Testis (tissue), 2 donors: ENCODE measurements at regions not wholly inside any gene's neighbourhood (a gene's known extent, or its start where the extent isn't known, plus 50 kb on each side); places are given as distances from the start of the nearest gene placed in this dataset.

Experiments used
- POLR2A ChIP-seq: fragments of 450-650 bp; IDR thresholded peaks from one replicate; pipeline ENCODE4 v1.6.1; 2017; ENCODE audit warnings: antibody characterized with exemption, mild to moderate bottlenecking, moderate library complexity
- TF ChIP-seq, protein P1 (sequence below), 3 experiments: fragments of 450-650 bp in 2 of 3; fragments of 200-600 bp in 1 of 3; sonication (generic) in 1 of 3; IDR thresholded peaks; one replicate each; pipeline ENCODE4 v1.5.1; 2016 to 2019; ENCODE audit warnings: antibody characterized with exemption in 3 of 3, mild to moderate bottlenecking in 2 of 3, moderate library complexity in 1 of 3

DNA sequence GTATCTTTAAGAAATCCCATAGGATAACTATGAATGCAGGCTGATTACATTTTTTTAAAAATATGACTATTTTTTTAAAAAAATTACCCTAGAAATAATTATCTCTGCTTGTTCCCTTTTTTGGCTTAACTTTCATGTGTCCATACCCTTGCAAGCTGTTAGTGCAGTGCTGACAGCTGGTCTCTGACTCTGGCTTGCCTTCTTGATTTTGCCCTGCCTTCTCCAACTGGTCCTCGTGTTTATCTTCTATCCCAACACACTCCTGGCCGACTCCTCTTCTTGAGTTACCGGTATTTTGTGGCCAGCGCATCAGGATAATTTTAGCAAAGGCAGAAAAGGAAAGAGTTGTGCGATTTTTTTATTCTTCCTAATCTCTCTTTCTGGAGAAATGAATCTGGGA, 111.7 kb upstream of the STARD3NL start:
- no peak for TF ChIP-seq POLR2A
- TF ChIP-seq, protein P1, sequence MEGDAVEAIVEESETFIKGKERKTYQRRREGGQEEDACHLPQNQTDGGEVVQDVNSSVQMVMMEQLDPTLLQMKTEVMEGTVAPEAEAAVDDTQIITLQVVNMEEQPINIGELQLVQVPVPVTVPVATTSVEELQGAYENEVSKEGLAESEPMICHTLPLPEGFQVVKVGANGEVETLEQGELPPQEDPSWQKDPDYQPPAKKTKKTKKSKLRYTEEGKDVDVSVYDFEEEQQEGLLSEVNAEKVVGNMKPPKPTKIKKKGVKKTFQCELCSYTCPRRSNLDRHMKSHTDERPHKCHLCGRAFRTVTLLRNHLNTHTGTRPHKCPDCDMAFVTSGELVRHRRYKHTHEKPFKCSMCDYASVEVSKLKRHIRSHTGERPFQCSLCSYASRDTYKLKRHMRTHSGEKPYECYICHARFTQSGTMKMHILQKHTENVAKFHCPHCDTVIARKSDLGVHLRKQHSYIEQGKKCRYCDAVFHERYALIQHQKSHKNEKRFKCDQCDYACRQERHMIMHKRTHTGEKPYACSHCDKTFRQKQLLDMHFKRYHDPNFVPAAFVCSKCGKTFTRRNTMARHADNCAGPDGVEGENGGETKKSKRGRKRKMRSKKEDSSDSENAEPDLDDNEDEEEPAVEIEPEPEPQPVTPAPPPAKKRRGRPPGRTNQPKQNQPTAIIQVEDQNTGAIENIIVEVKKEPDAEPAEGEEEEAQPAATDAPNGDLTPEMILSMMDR (IDR thresholded peaks at IDR 0.05): no peak
